PC-9 (cell line): ENCODE measurements at regions not wholly inside any gene's neighbourhood (a gene's known extent, or its start where the extent isn't known, plus 50 kb on each side); places are given as distances from the start of the nearest gene placed in this dataset.

Experiments used
- EZH2 ChIP-seq: fragments of 200-600 bp; sonication (generic); IDR thresholded peaks from 2 replicates; pipeline ENCODE4 v1.8.0; 2017; ENCODE audit warnings: antibody characterized with exemption, low read depth
- TF ChIP-seq, protein P1 (sequence below): fragments of 200-600 bp; sonication (generic); conservative IDR thresholded peaks from 2 replicates; pipeline ENCODE4 v1.6.1; 2017; ENCODE audit warnings: mixed run types, antibody characterized with exemption, mild to moderate bottlenecking, moderate library complexity

DNA sequence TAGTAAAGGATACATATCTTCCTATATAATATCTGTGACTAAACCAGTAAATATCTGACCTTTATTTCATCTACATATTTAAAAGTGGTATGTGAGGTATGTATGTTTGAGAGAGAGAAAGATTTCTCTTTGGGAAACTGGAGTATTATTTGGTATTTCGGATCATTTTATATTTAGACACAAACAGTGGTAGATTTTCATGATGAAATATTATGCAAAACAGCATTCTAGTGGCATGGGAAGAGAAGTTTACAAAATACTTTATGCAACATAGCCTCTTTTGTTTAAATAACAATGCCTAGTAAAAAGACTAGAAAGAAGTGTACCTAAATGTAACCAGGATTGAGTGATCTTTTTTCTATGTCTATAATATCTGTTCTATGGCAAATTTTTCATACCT, 98.6 kb upstream of the TMEM168 start:
- TF ChIP-seq, protein P1, sequence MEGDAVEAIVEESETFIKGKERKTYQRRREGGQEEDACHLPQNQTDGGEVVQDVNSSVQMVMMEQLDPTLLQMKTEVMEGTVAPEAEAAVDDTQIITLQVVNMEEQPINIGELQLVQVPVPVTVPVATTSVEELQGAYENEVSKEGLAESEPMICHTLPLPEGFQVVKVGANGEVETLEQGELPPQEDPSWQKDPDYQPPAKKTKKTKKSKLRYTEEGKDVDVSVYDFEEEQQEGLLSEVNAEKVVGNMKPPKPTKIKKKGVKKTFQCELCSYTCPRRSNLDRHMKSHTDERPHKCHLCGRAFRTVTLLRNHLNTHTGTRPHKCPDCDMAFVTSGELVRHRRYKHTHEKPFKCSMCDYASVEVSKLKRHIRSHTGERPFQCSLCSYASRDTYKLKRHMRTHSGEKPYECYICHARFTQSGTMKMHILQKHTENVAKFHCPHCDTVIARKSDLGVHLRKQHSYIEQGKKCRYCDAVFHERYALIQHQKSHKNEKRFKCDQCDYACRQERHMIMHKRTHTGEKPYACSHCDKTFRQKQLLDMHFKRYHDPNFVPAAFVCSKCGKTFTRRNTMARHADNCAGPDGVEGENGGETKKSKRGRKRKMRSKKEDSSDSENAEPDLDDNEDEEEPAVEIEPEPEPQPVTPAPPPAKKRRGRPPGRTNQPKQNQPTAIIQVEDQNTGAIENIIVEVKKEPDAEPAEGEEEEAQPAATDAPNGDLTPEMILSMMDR = no peak
- TF ChIP-seq EZH2 = no peak
